ENCODE measurements at regions not wholly inside any gene's neighbourhood (a gene's known extent, or its start where the extent isn't known, plus 50 kb on each side); places are given as distances from the start of the nearest gene placed in this dataset.

- no peak for TF ChIP-seq REST (IDR thresholded peaks at IDR 0.05)
- no peak for TF ChIP-seq EP300 (IDR thresholded peaks at IDR 0.05)
Observed at GRCh38 chr18:35889677-35890076, 82.8 kb upstream of the RMP24 start.
